ENCODE measurements at regions not wholly inside any gene's neighbourhood (a gene's known extent, or its start where the extent isn't known, plus 50 kb on each side); places are given as distances from the start of the nearest gene placed in this dataset.
"Not testable (repeated sequence)": the region's sequence is repeated elsewhere in the genome, so short reads cannot be mapped to it uniquely, and the experiment has no call there.

DNA sequence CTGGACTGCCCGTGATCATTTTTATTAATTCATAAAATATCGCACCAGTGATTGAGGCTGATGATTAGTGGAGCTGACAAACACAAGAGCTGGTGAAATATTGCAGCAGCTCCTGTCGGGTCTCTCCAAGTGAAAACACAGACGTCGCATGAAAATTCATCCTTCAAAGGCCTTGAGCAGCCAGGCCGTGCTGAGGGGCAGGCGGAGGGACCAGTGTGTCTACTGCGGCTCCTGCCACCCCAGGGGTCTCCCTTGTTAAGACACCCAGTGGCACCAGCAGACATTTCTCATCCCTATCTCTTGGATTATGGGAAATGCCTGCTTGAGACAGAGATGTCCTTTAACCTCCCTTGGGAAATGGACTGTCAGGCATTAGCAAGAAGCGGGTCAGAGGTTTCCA, 289.4 kb upstream of the TLE3 start:
- DNase-seq, result no peak

DNA sequence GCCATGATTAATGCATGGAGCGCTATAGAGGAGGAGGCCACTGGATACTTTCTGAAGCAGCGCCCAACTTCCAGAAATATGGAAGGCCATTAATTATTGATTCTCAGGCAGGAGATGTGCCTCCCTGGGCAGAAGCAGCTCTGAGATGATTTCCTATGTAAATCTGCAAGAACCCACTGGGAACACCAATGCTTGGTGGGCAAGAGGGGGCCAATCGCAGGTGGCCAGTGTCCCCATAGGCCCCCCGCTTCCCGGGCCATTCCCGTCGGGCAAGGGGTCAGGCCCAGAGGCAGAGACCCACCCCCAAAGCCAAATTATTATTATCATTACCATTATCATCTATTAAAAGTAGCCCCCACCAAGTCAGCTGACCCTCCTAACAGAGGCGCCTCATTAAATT, 288.0 kb upstream of the TLE3 start:
- no peak for DNase-seq

DNA sequence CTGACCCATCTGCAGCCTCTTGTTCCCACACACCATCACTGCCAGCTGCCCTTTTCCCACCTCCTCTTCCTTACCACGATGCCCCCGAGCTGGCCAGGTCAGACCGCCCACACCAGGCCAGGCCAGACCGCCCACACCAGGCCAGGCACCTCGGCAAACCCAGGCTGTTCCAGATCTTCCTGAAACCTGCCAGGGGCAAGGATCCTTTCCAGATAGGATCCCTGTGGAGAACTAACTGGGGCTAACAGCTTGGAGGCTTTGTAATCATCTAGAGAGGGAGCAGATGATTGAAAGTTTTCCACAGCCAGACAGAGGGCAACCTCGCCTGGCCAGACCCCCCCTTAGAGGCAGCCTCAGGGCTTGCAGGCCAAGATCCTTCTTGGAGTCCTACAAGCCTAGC, 287.3 kb upstream of the TLE3 start:
- no peak for DNase-seq

DNA sequence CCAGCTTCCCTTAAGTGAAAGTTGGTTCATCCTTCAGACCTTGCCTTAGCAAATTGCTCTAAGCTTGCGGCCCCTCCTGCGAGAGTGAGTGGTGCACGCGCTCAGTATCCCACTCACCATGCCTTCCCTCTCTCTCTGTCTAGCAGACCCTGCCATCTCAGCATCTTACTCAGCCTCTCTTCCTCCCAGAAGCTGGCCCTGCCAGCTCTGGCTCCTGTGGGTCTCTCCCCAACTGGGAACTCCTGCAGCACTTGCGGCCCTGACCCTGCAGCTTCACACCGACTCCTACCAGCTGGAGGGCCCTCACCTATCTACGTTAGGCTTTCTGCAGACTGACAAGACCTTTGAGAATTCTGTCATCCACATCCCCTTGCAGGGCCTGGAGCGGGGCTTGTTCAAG, 286.1 kb upstream of the TLE3 start:
- DNase-seq, result no peak

DNA sequence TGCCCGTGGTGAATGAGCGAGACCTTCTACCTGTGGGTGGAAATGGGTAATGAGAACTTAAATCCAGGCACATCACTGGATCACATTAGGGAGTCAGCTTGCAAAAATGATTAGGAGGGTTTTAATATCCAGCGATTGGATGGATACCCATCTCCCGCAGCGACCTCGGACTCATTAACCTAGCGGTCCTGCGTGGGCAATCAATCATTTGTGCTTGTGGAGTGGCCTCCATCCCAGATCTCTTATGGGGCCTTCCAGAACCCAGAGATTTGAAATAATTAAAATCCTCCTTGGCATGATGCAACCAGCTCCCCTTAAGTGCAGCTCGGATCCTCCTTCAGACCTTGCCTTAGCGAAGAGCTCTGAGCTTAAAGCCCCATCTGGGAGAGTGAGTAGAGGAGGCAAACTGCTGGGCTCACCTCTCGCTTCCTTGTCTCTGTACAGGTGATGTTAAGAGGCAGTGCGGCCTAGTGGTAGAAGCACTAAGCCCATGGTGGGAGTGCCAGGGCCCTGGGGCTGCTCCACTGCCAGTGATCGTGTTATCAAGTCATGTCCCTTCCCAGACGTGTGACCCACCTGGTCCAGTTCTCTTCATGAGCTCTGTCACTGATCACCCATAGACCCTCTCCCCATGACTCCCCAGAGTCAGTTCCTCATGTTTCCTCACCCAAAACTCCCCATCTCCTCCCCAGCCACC, 285.2 kb upstream of the TLE3 start:
- no peak for DNase-seq

DNA sequence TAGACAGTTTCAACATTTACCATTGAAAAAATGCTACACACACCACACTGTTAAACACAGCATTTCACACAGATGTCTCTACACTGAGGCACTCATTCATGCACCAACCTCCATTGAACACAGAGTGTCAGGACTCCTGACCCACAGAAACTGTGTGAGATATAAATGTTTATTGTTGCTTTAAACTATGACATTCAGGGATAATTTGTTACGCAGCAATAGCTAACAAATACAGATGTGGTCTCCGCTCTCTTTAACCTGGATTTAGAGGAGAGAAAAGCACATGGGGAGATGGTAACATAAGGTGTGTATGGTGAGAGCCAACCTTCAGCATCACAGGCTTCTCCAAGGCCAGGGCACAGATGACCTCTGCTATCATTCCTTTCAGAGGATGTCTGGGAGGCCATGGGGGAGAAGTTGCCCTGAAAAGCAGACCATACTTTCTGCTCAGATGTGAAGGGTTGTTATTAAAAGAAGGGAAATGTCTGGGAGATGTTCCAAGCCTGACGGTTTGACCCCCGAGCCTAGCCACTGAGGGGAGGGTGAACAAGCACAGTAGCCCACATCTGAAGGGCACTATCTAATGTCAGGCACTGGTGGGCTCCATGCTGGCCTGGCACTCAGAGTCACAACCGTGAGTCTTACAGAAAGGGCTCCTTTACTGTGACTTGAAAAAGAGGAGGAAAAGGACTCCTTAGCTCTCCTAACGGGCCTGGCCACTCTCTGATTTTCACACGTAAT, 284.5 kb upstream of the TLE3 start:
- no peak for DNase-seq

DNA sequence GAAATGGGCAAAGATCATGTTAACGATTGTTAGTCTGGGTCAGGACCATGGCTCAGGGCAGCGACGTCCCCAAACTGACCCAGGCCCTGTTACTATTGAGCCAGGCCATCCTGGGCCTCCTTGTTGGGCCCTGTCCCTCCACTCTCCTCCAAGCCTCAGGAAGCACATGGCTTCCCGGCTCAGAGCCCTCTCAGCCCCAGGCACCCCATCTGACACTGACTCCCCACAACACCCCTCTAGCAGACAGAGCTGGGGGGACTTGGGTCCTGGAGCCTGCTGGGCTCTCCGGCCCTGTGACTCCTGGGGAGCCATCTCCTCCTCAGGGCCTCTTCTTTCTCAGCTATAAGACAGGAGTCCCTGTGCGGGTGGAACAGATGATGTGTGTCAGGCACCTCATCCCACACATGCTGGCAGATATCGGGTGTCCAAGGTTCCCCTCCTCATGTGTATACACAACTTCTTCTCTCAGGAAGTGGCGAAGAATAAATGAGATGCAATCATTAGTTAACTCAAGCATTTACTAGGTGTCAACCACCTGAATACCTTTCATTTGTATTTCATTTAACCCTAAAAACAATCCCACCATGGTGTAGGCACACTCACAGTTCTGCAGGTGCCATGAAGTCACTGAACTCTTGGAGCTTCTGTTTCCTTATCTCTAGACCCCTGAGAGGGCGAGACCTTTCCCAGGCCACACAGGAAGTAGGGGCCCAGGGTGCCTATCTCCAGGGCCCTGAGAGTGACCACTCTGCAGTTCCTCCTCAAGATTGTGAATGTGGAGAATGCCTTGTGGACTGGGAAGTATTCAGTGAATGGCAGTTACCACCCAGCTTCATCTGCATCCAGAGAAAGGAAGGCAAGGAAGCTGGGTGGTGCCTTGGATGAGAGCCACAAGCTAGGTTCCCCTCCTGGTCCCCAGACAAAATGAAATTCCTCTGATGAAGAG, 282.5 kb upstream of the TLE3 start:
- no peak for DNase-seq

DNA sequence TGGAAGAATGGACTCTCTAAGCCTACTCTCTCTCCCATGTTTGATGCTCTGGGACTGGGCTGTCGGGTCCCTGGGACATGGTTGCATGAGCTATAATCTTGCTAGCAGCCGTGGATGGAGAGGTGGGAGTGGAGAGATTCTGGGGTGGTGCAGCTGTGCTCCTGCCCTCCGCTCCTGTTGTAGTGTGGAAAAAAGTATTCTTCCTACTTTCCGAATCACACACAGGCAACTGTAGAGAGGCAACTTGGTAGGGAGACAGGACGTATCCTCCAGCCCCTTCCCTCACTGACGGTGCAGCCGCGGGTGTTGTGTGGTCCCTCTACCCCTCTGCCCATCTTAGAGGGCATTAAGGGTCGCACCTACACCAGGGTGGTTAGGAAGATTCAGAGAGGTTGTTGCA, 281.4 kb upstream of the TLE3 start:
- DNase-seq, result no peak

DNA sequence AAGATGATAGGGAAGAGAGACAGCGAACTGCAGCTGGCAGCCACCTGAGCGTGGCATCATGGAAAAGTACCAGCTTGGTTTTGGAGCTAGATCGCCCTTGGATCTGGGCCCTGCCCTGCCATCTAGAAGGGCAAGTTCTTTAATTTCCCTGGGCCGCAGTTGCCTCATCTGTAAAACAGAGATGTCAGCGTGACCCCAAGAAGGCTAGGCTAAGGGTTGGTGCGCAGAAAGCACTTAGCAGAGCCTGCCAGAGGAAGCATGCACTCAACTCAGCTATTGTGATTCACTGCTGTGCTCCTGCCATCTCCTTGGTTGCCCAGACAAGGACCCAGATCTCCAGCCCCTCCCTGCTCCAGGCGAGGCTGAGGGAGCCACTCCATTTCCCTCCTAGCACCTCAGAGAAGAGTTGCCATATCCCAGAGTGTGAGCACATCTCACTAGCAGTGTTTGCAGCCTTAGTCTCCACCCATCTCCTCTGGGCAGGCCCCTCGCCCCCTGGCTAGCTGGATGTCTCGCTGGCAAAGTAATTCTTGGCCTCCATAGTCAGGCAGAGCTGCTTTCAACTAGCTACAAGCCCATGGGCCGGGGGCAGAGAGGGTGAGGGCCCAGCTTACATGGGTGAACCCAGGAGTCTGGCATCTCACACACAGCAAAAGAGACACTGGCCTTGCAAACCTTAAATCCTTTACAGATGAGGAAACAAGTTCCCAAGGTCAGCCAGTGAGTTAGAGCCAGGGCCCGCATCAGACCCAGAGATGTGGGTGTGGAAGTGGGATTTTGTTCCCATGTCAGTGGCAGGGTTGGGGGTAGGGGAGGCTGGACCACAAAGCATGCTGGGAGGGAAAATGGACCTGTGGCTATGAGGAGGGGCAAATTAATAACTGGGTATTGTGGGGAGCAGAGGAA, 280.7 kb upstream of the TLE3 start:
- DNase-seq, result no peak

DNA sequence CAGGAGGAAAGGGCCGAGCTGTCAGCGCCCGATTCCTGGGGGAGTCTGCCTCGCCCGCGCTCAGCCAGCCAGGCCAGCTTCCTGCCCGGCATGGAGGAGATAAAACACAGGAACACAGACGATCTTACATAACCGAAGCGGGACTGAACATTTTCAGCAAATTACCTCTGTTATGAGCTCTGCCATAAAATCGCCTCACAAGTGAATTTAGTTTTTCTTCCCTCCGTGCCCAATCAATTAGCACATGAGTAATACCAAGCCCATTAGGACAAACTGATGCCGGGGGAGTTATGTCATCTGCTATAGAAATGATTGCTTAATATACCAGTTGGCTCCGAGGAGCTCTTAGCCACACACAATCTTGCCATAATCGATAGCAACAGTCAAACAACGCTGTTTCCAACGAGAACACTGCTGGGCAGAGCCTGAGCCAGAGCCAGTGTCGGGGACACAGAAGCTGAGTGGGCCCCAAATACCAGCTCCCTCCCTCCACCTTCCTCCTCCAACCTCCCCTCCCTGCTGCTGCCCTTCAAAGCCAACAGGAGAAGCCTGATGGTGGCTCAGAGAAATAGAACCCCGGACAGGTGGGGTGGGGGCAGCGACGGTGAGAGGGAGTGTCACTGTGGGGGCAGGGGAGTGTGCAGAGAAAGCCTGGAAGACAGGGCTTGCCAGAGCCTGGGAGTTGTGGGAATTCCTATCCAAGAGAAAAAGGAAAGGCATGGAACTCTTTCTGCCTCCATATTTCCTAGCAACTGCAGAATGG, 279.4 kb upstream of the TLE3 start:
- no peak for DNase-seq

DNA sequence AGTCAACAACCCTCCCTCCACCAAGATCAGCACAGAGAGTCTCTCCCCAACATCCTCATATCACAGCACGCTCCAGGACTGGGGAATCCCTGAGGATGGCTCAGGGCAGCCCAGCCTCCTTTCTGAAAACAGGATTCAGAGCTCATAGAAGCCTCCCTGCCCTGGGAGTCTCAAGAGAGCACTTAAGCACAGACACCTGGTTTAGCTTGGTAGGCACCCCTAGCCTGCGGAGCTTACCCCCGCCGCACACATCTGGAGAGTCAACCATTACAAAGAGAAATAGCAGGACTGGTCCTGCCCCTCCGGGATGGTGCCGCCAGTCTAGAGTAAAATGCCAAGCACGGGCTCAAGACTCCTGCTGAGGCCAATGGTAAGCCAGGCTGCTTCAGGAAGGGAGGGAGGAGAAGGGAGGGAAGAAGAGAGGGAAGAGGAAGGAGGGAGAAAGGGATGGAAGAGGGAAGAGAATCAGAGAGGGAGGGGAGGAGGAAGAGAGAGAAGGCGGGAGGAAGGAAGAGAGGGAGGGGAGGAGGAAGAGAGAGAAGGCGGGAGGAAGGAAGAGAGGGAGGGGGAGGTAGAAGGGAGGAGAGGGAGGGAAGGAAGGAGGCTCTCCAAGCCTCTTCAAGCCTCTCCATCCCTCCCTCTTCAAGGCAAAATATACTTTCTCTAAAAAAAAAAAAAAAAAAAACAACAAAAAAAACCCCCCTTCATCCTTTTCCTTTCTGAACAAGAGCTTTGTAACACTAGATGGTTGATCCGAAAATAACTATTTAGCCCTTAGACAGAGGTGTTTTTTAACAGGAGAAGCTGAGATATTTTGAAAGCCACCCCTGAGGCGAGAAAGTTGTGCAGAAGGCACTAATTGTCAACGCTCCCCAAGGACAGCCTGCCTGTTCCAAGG, 278.6 kb upstream of the TLE3 start:
- no peak for DNase-seq

DNA sequence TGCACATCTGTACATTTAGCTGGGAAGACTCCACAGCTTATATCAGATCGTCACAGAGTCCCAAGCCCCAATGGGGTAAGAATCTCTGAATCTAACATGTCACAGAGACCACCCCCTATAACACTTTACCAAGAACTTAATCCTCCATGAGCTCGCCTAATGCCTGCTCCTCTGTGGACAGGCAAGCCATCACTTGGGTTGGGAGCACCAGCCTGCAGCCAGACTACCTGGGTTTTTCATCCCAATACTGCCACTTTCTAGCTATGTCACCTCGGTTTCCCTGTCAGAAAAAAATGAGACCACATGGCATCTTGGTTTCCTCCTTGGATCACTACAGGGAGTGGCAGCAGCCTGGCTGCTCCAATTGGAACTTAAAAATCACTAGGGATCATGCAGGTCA, 277.9 kb upstream of the TLE3 start:
- no peak for DNase-seq

DNA sequence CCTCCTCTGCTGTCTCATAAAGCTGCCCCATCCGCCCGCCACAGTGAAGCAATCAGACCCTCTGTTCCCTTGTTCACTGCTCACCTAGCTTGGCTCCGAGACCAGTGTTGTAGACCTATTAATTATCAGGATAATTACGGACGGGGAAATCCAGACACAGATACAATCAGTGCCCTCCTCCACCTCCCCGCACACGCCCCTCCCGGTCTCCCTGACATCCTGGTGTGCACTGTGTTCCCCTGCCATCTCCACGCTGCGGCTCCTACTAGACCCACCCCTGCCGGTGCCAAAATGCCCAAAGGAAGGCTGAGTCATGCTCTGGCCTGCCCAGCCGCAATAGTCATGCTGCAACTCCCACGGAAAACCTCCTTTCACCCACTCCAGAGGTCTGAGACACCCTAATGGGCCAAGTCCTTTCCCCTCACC, 277.3 kb upstream of the TLE3 start:
- no peak for DNase-seq

DNA sequence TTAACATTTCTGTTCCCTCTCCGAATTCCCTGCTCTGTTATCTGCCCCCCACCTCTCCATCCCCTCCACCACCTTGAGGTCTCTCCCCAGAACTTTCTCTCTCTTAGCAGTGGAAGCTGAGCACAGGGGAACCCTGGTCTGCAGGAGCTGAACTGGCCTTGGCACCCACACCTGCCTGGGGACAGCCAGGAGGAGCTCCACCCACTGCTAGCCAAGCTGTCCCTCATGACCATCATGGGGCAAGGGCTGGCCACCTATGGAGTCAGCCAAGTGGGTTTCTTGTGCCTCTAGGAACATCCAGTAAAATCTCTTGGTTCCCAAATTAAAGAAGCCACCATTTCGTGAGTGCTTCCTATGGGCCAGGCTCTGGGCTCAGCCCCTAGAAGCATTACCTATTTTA, 276.4 kb upstream of the TLE3 start:
- no peak for DNase-seq

DNA sequence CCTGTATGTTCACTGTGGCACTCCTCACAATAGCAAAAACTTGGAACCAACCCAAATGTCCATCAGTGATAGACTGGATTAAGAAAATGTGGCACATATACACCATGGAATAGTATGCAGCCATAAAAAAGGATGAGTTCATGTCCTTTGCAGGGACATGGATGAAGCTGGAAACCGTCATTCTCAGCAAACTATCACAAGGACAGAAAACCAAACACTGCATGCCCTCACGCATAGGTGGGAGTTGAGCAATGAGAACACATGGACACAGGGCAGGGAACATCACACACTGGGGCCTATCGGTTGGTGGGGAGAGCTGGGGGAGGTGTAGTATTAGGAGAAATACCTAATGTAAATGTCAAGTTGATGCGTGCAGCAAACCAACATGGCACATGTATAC, 275.7 kb upstream of the TLE3 start:
- not testable (repeated sequence) for DNase-seq

DNA sequence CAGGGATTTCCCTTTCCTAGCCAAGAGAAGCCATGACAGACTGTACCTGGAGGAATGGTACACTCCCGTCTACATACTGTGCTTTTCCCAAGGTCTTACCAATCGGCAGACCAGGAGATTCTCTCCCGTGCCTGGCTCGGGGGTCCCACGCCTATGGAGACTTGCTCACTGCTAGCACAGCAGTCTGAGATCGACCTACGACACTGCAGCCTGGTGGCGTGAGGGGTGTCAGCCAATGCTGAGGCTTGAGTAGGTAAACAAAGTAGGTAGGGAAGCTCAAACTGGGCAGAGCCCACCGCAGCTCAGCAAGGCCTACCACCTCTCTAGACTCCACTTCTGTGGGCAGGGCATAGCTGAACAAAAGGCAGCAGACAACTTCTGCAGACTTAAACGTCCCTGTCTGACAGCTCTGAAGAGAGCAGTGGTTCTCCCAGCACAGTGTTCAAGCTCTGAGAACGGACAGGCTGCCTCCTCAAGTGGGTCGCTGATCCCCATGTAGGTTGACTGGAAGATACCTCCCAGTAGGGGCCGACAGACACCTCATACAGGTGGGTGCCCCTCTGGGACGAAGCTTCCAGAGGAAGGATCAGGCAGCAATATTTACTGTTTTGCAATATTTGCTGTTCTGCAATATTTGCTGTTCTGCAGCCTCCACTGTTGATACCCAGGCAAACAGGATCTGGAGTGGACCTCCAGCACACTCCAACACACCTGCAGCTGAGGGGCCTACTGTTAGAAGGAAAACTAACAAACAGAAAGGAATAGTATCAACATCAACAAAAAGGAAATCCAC, 270.4 kb upstream of the TLE3 start:
- DNase-seq, result not testable (repeated sequence)

DNA sequence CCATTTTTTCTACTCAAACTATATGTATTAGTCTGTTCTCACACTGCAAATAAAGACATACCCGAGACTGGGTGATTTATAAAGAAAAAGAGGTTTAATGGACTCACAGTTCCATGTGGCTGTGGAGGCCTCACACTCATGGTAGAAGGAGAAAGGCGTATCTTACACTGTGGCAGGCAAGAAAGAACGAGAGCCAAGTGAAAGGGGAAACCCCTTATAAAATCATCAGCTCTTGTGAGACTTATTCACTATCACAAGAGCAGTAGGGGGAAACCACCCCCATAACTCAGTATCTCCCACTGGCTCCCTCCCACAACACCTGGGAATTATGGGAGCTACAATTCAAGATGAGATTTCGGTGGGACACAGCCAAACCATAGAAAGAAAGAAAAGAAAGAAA, 266.3 kb upstream of the TLE3 start:
- DNase-seq, result not testable (repeated sequence)

DNA sequence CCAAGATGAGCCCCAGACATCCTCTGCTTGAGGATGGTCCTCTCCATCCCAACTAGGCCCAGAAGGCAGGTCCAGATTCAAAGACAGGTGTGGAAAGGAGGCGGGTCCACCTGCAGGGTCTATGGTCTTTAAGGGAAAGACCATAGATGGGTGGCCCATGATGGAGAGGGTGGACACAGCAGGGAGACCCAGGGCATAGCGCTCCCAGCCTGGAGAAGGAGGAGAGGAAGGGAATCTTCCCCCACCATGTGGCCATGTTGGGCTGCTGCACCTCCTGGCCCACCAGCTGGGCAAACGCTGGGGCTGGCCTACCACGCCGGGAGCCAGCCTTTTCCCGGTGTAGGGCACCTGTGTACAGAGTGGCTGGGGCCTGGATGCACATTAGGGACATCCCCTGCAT, 265.2 kb upstream of the TLE3 start:
- DNase-seq, result no peak

DNA sequence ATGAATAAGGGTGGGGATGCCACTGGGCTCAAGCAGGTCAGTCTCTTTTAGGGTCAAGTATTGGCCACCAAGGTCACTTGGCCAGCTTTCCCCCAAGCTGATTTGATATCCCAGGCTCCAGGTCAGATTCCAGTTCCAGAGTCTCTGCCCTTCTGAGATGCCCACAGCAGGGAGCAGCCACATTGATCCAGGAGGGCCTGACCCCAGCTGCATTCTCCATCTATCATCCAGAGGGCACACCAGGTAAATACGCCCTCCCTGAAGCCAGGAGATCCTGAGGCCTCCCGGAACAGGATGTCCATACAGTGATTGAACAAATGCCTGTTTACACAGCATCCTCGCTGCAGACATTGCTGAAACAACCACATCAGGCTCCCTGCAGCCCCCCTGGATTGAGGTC, 264.6 kb upstream of the TLE3 start:
- DNase-seq, result no peak

DNA sequence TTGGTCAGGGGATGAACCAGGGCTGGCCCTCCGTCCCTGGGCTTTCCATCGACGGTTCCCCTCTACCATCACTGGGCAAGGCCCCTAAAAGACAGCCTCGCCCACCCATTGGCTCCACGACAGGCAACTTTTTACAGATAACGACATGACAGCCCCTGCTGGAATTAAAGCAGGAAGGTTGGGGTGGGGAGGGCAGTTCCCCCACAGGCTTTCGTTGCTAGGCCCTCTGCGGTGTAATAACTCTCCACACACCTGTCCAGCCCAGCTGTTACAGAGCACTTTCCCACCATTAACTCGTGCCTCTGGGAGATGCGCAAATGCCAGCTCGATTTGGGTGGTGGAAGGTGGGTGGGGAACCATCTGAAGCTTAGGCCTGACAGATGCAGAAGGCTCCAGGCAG, 264.2 kb upstream of the TLE3 start:
- DNase-seq, result no peak

Measured in T-helper 9 cell (primary cell).